GM23338 (cell line): ENCODE measurements at regions not wholly inside any gene's neighbourhood (a gene's known extent, or its start where the extent isn't known, plus 50 kb on each side); places are given as distances from the start of the nearest gene placed in this dataset.

Experiments
- ATAC-seq: fragments of 200-7000 bp; cut with Tn5 transposase; 3 replicates; pipeline ENCODE4 v1.9.1; 2020
- DNase-seq: peaks from one replicate; pipeline ENCODE4 v3.0.0-alpha.2; 2015; ENCODE audit warnings: low spot score
- H2AFZ ChIP-seq: fragments of 200-600 bp; sonication (generic); 2 replicates; pipeline ENCODE4 v1.8.0; 2016; ENCODE audit warnings: antibody characterized with exemption, mild to moderate bottlenecking, moderate library complexity
- H3F3A ChIP-seq: fragments of 200-600 bp; sonication (generic); replicated peaks from 2 replicates; pipeline ENCODE4 v1.8.0; 2017; ENCODE audit warnings: antibody characterized with exemption, mixed run types, low read depth
- H3K27ac ChIP-seq: fragments of 200-600 bp; sonication (generic); 2 replicates; pipeline ENCODE4 v1.6.1; 2016; ENCODE audit warnings: low read depth
- H3K27me3 ChIP-seq: fragments of 200-600 bp; sonication (generic); 2 replicates; pipeline ENCODE4 v1.8.0; 2016; ENCODE audit warnings: mild to moderate bottlenecking, mixed run types, moderate library complexity; ENCODE audit not compliant: insufficient read depth
- H3K36me3 ChIP-seq: fragments of 200-600 bp; sonication (generic); 2 replicates; pipeline ENCODE4 v1.8.0; 2016; ENCODE audit warnings: mild to moderate bottlenecking; ENCODE audit not compliant: insufficient read depth
- H3K4me1 ChIP-seq: fragments of 200-600 bp; sonication (generic); 2 replicates; pipeline ENCODE4 v1.8.0; 2016; ENCODE audit warnings: mild to moderate bottlenecking, moderate library complexity; ENCODE audit not compliant: insufficient read depth
- H3K4me2 ChIP-seq: fragments of 200-600 bp; sonication (generic); 2 replicates; pipeline ENCODE4 v1.7.1; 2017; ENCODE audit warnings: mixed run types
- H3K4me3 ChIP-seq: fragments of 200-600 bp; sonication (generic); 2 replicates; pipeline ENCODE4 v1.6.1; 2016; ENCODE audit warnings: mixed run types
- H3K79me2 ChIP-seq: fragments of 200-600 bp; sonication (generic); replicated peaks from 2 replicates; pipeline ENCODE4 v1.8.0; 2017; ENCODE audit warnings: mild to moderate bottlenecking; ENCODE audit not compliant: insufficient read depth
- H3K9me2 ChIP-seq: fragments of 200-600 bp; sonication (generic); 2 replicates; pipeline ENCODE4 v1.8.0; 2017; ENCODE audit not compliant: insufficient read depth
- H4K20me1 ChIP-seq: fragments of 200-600 bp; sonication (generic); replicated peaks from 2 replicates; pipeline ENCODE4 v1.8.0; 2017; ENCODE audit warnings: mild to moderate bottlenecking; ENCODE audit not compliant: insufficient read depth
- H3K27ac Mint-ChIP-seq: 2 replicates; pipeline ENCODE4 v1.8.0; 2020; ENCODE audit warnings: inconsistent platforms, mild to moderate bottlenecking, moderate library complexity, mixed read lengths
- H3K27me3 Mint-ChIP-seq: 3 replicates; pipeline ENCODE4 v1.8.0; 2022; ENCODE audit warnings: low read depth, mild to moderate bottlenecking, moderate library complexity, mixed read lengths, inconsistent platforms; ENCODE audit not compliant: insufficient read depth, poor library complexity
- H3K36me3 Mint-ChIP-seq: 3 replicates; pipeline ENCODE4 v1.8.0; 2021; ENCODE audit warnings: low read depth, mild to moderate bottlenecking, inconsistent platforms, moderate library complexity, mixed read lengths
- H3K4me1 Mint-ChIP-seq: 3 replicates; pipeline ENCODE4 v1.8.0; 2020; ENCODE audit warnings: mild to moderate bottlenecking, inconsistent platforms, mixed read lengths
- H3K4me3 Mint-ChIP-seq: 3 replicates; pipeline ENCODE4 v1.8.0; 2021; ENCODE audit warnings: moderate library complexity, mild to moderate bottlenecking, inconsistent platforms, mixed read lengths
- H3K9me3 Mint-ChIP-seq: 3 replicates; pipeline ENCODE4 v1.8.0; 2020; ENCODE audit warnings: moderate library complexity, mild to moderate bottlenecking, inconsistent platforms, mixed read lengths
- CREB1 ChIP-seq: fragments of 250-450 bp; sonication (Bioruptor Pico); IDR thresholded peaks from 2 replicates; pipeline ENCODE4 v1.5.0; 2020; ENCODE audit warnings: low read depth, mild to moderate bottlenecking, moderate library complexity
- EZH2 ChIP-seq: fragments of 200-600 bp; sonication (generic); IDR thresholded peaks from one replicate; pipeline ENCODE4 v1.8.0; 2017; ENCODE audit warnings: antibody characterized with exemption, mild to moderate bottlenecking, low read depth; ENCODE audit not compliant: unreplicated experiment
- EZH2phosphoT487 ChIP-seq: fragments of 200-600 bp; sonication (generic); IDR thresholded peaks from one replicate; pipeline ENCODE4 v1.8.1; 2018; ENCODE audit warnings: antibody characterized with exemption; ENCODE audit not compliant: unreplicated experiment
- JUNB ChIP-seq: IDR thresholded peaks from one replicate; pipeline ENCODE4 v1.6.1; 2016; ENCODE audit warnings: antibody characterized with exemption; ENCODE audit not compliant: unreplicated experiment
- POLR2AphosphoS5 ChIP-seq: IDR thresholded peaks from 2 replicates; pipeline ENCODE4 v1.6.1; 2016; ENCODE audit warnings: antibody characterized with exemption, low read depth
- STAT1 ChIP-seq: IDR thresholded peaks from one replicate; pipeline ENCODE4 v1.6.1; 2016; ENCODE audit warnings: antibody characterized with exemption; ENCODE audit not compliant: unreplicated experiment
- ZNF114 ChIP-seq: fragments of 250-450 bp; sonication (Bioruptor Pico); IDR thresholded peaks from 2 replicates; pipeline ENCODE4 v1.5.0; 2020; ENCODE audit warnings: mild to moderate bottlenecking, moderate library complexity
- ZNF331 ChIP-seq: fragments of 250-450 bp; sonication (Bioruptor Pico); IDR thresholded peaks from 2 replicates; pipeline ENCODE4 v1.5.0; 2020; ENCODE audit warnings: low read depth, mild to moderate bottlenecking, moderate library complexity
- TF ChIP-seq, protein P1 (sequence below): fragments of 250-450 bp; sonication (Bioruptor Pico); IDR thresholded peaks from 2 replicates; pipeline ENCODE4 v1.5.0; 2020; ENCODE audit warnings: mild to moderate bottlenecking, moderate library complexity
- TF ChIP-seq, protein P2 (sequence below), 2 experiments: fragments of 200-600 bp in 1 of 2; sonication (generic) in 1 of 2; conservative IDR thresholded peaks; 2 replicates each; pipeline versions ENCODE4 v1.5.1 to v1.6.1; 2016 to 2017; ENCODE audit warnings: antibody characterized with exemption in 2 of 2, low read depth in 2 of 2, mild to moderate bottlenecking in 2 of 2, moderate library complexity in 1 of 2

DNA sequence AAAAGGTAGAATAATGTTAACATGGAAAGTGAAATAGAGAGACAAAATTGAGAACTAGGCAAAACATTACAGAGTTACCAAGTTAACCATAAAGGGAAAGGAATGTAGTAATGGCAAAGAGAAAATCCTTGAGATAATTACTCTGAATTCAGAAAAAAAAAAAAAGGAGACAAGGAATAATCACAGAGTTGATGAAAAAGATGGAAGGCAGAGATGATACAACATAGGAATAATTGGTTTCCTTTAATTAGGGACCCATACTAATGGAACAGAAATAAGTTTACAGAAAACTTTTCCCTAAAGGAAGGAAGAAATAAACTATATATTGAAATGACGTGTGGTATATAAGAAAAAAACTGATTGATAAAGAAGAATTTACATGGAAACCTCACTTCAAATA is 254.1 kb upstream of the FBXL7 start:
- Histone ChIP-seq H3K4me3 (no peak overlapping the region), H3K36me3 (no peaks in the 10 kb centered on the region), H3K4me1 (no peaks in the 10 kb centered on the region), H3F3A (no peaks in the 10 kb centered on the region), H3K27me3 (no peaks in the 10 kb centered on the region), H3K4me2 (no peak overlapping the region), H3K79me2 (no peaks in the 10 kb centered on the region), H4K20me1 (no peaks in the 10 kb centered on the region), H3K9me2 (0 out of 2 replicates have a peak, but pooled peaks cover 4% of the 10 kb centered on the region), H3K27ac (no peak overlapping the region), H2AFZ (no peak overlapping the region)
- Mint-ChIP-seq H3K36me3 (peaks cover 9% of the 10 kb centered on the region; the same call in 2 of the 3 replicates), H3K9me3 (peaks cover 16% of the 10 kb centered on the region), H3K4me3 (no peak overlapping the region), H3K4me1 (no peaks in the 10 kb centered on the region), H3K27ac (no peak overlapping the region), H3K27me3 (peaks cover 2% of the 10 kb centered on the region)
- DNase-seq (no peak), ATAC-seq (no peak)
- TF ChIP-seq, protein P1, sequence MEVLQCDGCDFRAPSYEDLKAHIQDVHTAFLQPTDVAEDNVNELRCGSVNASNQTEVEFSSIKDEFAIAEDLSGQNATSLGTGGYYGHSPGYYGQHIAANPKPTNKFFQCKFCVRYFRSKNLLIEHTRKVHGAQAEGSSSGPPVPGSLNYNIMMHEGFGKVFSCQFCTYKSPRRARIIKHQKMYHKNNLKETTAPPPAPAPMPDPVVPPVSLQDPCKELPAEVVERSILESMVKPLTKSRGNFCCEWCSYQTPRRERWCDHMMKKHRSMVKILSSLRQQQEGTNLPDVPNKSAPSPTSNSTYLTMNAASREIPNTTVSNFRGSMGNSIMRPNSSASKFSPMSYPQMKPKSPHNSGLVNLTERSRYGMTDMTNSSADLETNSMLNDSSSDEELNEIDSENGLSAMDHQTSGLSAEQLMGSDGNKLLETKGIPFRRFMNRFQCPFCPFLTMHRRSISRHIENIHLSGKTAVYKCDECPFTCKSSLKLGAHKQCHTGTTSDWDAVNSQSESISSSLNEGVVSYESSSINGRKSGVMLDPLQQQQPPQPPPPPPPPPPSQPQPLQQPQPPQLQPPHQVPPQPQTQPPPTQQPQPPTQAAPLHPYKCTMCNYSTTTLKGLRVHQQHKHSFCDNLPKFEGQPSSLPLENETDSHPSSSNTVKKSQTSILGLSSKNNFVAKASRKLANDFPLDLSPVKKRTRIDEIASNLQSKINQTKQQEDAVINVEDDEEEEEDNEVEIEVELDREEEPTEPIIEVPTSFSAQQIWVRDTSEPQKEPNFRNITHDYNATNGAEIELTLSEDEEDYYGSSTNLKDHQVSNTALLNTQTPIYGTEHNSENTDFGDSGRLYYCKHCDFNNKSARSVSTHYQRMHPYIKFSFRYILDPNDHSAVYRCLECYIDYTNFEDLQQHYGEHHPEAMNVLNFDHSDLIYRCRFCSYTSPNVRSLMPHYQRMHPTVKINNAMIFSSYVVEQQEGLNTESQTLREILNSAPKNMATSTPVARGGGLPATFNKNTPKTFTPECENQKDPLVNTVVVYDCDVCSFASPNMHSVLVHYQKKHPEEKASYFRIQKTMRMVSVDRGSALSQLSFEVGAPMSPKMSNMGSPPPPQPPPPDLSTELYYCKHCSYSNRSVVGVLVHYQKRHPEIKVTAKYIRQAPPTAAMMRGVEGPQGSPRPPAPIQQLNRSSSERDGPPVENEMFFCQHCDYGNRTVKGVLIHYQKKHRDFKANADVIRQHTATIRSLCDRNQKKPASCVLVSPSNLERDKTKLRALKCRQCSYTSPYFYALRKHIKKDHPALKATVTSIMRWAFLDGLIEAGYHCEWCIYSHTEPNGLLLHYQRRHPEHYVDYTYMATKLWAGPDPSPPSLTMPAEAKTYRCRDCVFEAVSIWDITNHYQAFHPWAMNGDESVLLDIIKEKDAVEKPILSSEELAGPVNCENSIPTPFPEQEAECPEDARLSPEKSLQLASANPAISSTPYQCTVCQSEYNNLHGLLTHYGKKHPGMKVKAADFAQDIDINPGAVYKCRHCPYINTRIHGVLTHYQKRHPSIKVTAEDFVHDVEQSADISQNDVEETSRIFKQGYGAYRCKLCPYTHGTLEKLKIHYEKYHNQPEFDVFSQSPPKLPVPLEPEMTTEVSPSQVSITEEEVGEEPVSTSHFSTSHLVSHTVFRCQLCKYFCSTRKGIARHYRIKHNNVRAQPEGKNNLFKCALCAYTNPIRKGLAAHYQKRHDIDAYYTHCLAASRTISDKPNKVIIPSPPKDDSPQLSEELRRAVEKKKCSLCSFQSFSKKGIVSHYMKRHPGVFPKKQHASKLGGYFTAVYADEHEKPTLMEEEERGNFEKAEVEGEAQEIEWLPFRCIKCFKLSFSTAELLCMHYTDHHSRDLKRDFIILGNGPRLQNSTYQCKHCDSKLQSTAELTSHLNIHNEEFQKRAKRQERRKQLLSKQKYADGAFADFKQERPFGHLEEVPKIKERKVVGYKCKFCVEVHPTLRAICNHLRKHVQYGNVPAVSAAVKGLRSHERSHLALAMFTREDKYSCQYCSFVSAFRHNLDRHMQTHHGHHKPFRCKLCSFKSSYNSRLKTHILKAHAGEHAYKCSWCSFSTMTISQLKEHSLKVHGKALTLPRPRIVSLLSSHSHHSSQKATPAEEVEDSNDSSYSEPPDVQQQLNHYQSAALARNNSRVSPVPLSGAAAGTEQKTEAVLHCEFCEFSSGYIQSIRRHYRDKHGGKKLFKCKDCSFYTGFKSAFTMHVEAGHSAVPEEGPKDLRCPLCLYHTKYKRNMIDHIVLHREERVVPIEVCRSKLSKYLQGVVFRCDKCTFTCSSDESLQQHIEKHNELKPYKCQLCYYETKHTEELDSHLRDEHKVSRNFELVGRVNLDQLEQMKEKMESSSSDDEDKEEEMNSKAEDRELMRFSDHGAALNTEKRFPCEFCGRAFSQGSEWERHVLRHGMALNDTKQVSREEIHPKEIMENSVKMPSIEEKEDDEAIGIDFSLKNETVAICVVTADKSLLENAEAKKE (CRISPR knock-in tag): no peak
- TF ChIP-seq, protein P2, sequence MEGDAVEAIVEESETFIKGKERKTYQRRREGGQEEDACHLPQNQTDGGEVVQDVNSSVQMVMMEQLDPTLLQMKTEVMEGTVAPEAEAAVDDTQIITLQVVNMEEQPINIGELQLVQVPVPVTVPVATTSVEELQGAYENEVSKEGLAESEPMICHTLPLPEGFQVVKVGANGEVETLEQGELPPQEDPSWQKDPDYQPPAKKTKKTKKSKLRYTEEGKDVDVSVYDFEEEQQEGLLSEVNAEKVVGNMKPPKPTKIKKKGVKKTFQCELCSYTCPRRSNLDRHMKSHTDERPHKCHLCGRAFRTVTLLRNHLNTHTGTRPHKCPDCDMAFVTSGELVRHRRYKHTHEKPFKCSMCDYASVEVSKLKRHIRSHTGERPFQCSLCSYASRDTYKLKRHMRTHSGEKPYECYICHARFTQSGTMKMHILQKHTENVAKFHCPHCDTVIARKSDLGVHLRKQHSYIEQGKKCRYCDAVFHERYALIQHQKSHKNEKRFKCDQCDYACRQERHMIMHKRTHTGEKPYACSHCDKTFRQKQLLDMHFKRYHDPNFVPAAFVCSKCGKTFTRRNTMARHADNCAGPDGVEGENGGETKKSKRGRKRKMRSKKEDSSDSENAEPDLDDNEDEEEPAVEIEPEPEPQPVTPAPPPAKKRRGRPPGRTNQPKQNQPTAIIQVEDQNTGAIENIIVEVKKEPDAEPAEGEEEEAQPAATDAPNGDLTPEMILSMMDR (conservative IDR thresholded peaks at IDR 0.05; ENCODE audit: low read depth in 2 of 2): no peak

DNA sequence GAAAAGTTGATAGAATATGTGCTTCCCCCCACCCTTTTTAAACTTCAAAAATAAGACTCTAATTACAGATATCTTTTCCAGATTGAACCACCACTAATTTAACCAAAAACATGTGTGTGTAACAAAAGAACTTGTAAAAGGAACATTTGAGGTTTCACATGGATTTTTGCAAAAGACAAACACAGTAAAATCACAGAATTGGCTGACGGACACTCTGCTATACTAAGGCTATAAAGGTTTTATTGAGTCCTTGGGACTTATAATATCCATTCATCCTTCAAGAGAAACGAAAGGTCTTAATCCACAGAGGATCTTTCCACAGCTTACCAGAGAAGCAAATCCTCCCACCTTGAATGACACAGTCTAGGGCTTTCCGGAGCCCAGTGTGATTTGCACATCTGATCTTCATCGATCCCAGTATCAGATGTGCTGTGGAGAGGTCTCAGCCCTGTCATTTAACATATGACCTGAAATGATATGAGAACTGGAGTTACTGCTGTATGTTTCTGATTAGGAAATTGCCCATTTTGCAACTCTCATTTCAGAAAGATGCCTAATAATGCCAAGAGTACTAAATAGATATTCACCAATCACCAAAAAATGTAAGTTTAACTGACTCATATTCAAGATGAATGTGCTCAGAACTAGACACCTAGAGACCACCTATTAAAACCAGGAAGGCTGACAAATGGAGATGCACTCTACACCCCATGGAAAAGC is 256.5 kb upstream of the FBXL7 start:
- Histone ChIP-seq H3F3A (no peaks in the 10 kb centered on the region), H3K4me2 (no peak overlapping the region), H3K27ac (no peak overlapping the region), H2AFZ (no peak overlapping the region), H3K79me2 (no peaks in the 10 kb centered on the region), H4K20me1 (no peaks in the 10 kb centered on the region), H3K27me3 (no peaks in the 10 kb centered on the region), H3K9me2 (0 out of 2 replicates have a peak, but pooled peaks cover 4% of the 10 kb centered on the region), H3K36me3 (no peaks in the 10 kb centered on the region), H3K4me3 (no peak overlapping the region), H3K4me1 (no peaks in the 10 kb centered on the region)
- Mint-ChIP-seq H3K4me1 (no peaks in the 10 kb centered on the region), H3K27ac (no peak overlapping the region), H3K27me3 (peaks cover 2% of the 10 kb centered on the region), H3K36me3 (peaks cover 25% of the 10 kb centered on the region; the same call in 2 of the 3 replicates), H3K9me3 (peaks cover 37% of the 10 kb centered on the region), H3K4me3 (no peak overlapping the region)
- ATAC-seq (no peak), DNase-seq (no peak)
- TF ChIP-seq ZNF331 (CRISPR knock-in tag): no peak
- no peak for TF ChIP-seq ZNF114
- no peak for TF ChIP-seq POLR2AphosphoS5
- TF ChIP-seq, protein P2 (conservative IDR thresholded peaks at IDR 0.05; ENCODE audit: low read depth in 2 of 2): no peak
- TF ChIP-seq EZH2: no peak
- TF ChIP-seq JUNB: no peak
- no peak for TF ChIP-seq CREB1 (CRISPR knock-in tag)
- no peak for TF ChIP-seq EZH2phosphoT487
- no peak for TF ChIP-seq STAT1
